ENCODE measurements at regions not wholly inside any gene's neighbourhood (a gene's known extent, or its start where the extent isn't known, plus 50 kb on each side); places are given as distances from the start of the nearest gene placed in this dataset.

GRCh38 chr14:84750763-84751554, 779.0 kb upstream of the FLRT2 start:
- Histone ChIP-seq H3K27me3 (no peaks in the 10 kb centered on the region), H3K27ac (no peak overlapping the region), H3K36me3 (no peaks in the 10 kb centered on the region), H3K4me1 (no peaks in the 10 kb centered on the region), H3K4me3 (no peak overlapping the region), H3K9me3 (no peaks in the 10 kb centered on the region)
- TF ChIP-seq EP300 (IDR thresholded peaks at IDR 0.05) (no peak), CTCF (IDR thresholded peaks at IDR 0.05) (no peak), POLR2A (IDR thresholded peaks at IDR 0.05) (no peak), POLR2AphosphoS5 (IDR thresholded peaks at IDR 0.05) (no peak)
- ATAC-seq (ENCODE audit: low FRiP score in 2 of 2) (no peak), DNase-seq (no peak)
- WGBS, 2 donors = 55 to 56% methylated on average over 10 of the region's 10 CpGs

- Histone ChIP-seq H3K9me3 (no peaks in the 10 kb centered on the region), H3K4me1 (no peaks in the 10 kb centered on the region), H3K27ac (no peak overlapping the region), H3K27me3 (no peaks in the 10 kb centered on the region), H3K4me3 (no peak overlapping the region), H3K36me3 (no peaks in the 10 kb centered on the region)
- WGBS, 2 donors = 36 to 69% methylated on average over 3 of the region's 3 CpGs
- ATAC-seq (ENCODE audit: low FRiP score in 2 of 2) (no peak), DNase-seq (no peak)
- TF ChIP-seq POLR2AphosphoS5 (IDR thresholded peaks at IDR 0.05) (no peak), POLR2A (IDR thresholded peaks at IDR 0.05) (no peak), CTCF (IDR thresholded peaks at IDR 0.05) (no peak), EP300 (IDR thresholded peaks at IDR 0.05) (no peak)
These were observed 778.2 kb upstream of the FLRT2 start for GRCh38 chr14:84751745-84752144.

- Histone ChIP-seq H3K36me3 (no peaks in the 10 kb centered on the region), H3K4me1 (no peaks in the 10 kb centered on the region), H3K27ac (no peak overlapping the region), H3K27me3 (no peaks in the 10 kb centered on the region), H3K4me3 (no peak overlapping the region), H3K9me3 (no peaks in the 10 kb centered on the region)
- WGBS, 2 donors = 67 to 73% methylated on average over 5 of the region's 5 CpGs
- no peak for TF ChIP-seq EP300 (IDR thresholded peaks at IDR 0.05)
- no peak for TF ChIP-seq POLR2A (IDR thresholded peaks at IDR 0.05)
- TF ChIP-seq CTCF (IDR thresholded peaks at IDR 0.05) = no peak
- TF ChIP-seq POLR2AphosphoS5 (IDR thresholded peaks at IDR 0.05) = no peak
- ATAC-seq (ENCODE audit: low FRiP score in 2 of 2) (no peak), DNase-seq (no peak)
These were observed 769.3 kb upstream of the FLRT2 start for GRCh38 chr14:84760489-84761126.

GRCh38 chr14:84767434-84767833, 762.5 kb upstream of the FLRT2 start:
- Histone ChIP-seq H3K4me1 (no peaks in the 10 kb centered on the region), H3K27me3 (no peaks in the 10 kb centered on the region), H3K9me3 (no peaks in the 10 kb centered on the region), H3K4me3 (no peak overlapping the region), H3K36me3 (no peaks in the 10 kb centered on the region), H3K27ac (no peak overlapping the region)
- TF ChIP-seq EP300 (IDR thresholded peaks at IDR 0.05) (no peak), CTCF (IDR thresholded peaks at IDR 0.05) (no peak), POLR2A (IDR thresholded peaks at IDR 0.05) (no peak), POLR2AphosphoS5 (IDR thresholded peaks at IDR 0.05) (no peak)
- no peak for DNase-seq
- ATAC-seq (ENCODE audit: low FRiP score in 2 of 2) = no peak
- 86 to 88% methylated on average over 5 of the region's 5 CpGs for WGBS, 2 donors

Measured in upper lobe of left lung (tissue), 6 donors.